ENCODE measurements at regions not wholly inside any gene's neighbourhood (a gene's known extent, or its start where the extent isn't known, plus 50 kb on each side); places are given as distances from the start of the nearest gene placed in this dataset.

- TF ChIP-seq POLR2AphosphoS5 (IDR thresholded peaks at IDR 0.05): no peak
- TF ChIP-seq, protein P1, sequence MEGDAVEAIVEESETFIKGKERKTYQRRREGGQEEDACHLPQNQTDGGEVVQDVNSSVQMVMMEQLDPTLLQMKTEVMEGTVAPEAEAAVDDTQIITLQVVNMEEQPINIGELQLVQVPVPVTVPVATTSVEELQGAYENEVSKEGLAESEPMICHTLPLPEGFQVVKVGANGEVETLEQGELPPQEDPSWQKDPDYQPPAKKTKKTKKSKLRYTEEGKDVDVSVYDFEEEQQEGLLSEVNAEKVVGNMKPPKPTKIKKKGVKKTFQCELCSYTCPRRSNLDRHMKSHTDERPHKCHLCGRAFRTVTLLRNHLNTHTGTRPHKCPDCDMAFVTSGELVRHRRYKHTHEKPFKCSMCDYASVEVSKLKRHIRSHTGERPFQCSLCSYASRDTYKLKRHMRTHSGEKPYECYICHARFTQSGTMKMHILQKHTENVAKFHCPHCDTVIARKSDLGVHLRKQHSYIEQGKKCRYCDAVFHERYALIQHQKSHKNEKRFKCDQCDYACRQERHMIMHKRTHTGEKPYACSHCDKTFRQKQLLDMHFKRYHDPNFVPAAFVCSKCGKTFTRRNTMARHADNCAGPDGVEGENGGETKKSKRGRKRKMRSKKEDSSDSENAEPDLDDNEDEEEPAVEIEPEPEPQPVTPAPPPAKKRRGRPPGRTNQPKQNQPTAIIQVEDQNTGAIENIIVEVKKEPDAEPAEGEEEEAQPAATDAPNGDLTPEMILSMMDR (IDR thresholded peaks at IDR 0.05): no peak
- TF ChIP-seq POLR2A (IDR thresholded peaks at IDR 0.05): no peak
- DNase-seq (ENCODE audit: low spot score): no peak
- Histone ChIP-seq H3K9me3 (no peaks in the 10 kb centered on the region), H3K36me3 (no peaks in the 10 kb centered on the region), H3K27ac (no peak overlapping the region), H3K27me3 (replicated peaks; ENCODE audit: insufficient read depth) (no peaks in the 10 kb centered on the region), H3K4me3 (no peak overlapping the region), H3K4me1 (replicated peaks) (no peaks in the 10 kb centered on the region)
- intact Hi-C loops (cut with DNase I): no loop called here
- 69% methylated on average over 3 of the region's 3 CpGs for WGBS
These were observed 528.2 kb upstream of the RBFOX1 start for GRCh38 chr16:6804461-6804860.

DNA sequence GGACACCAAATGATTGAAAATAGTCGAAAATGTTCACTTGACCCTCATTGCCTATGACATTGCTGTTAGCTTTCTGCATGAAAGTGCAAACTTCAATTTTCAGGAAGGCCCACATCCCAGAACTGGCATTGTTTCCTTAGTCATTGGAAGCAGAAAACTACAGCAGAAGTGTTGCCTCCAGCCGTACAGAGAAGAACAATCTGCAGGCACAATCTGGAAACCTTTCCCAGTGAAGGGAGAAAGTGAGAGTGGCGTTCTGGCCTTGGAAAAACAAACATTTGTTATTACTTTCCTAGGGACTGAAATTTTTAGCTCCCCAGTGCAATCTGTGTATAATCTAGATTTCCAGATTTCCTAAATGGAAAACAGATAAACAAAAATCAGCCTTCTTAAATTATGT is 529.5 kb upstream of the RBFOX1 start:
- H3K27me3 ChIP-seq (replicated peaks; ENCODE audit: insufficient read depth): no peaks in the 10 kb centered on the region
- H3K9me3 ChIP-seq: no peaks in the 10 kb centered on the region
- 32% methylated on average over 3 of the region's 3 CpGs for WGBS
- no peaks in the 10 kb centered on the region for H3K36me3 ChIP-seq
- TF ChIP-seq POLR2AphosphoS5 (IDR thresholded peaks at IDR 0.05): no peak
- TF ChIP-seq, protein P1 (IDR thresholded peaks at IDR 0.05): no peak
- no peak for TF ChIP-seq POLR2A (IDR thresholded peaks at IDR 0.05)
- H3K27ac ChIP-seq: no peak overlapping the region
- DNase-seq (ENCODE audit: low spot score): no peak
- H3K4me1 ChIP-seq (replicated peaks): no peaks in the 10 kb centered on the region
- H3K4me3 ChIP-seq: no peak overlapping the region
- intact Hi-C loops (cut with DNase I): no loop called here

GRCh38 chr16:6797223-6797622 is 535.4 kb upstream of the RBFOX1 start:
- H3K9me3 ChIP-seq: no peaks in the 10 kb centered on the region
- H3K36me3 ChIP-seq: no peaks in the 10 kb centered on the region
- intact Hi-C loops (cut with DNase I): no loop called here
- H3K4me3 ChIP-seq: no peak overlapping the region
- no peak for DNase-seq (ENCODE audit: low spot score)
- TF ChIP-seq, protein P1 (IDR thresholded peaks at IDR 0.05): no peak
- TF ChIP-seq POLR2A (IDR thresholded peaks at IDR 0.05) (no peak), POLR2AphosphoS5 (IDR thresholded peaks at IDR 0.05) (no peak)
- 45% methylated on average over 6 of the region's 6 CpGs for WGBS
- H3K27ac ChIP-seq: no peak overlapping the region
- H3K27me3 ChIP-seq (replicated peaks; ENCODE audit: insufficient read depth): no peaks in the 10 kb centered on the region
- no peaks in the 10 kb centered on the region for H3K4me1 ChIP-seq (replicated peaks)

- Histone ChIP-seq H3K27me3 (replicated peaks; ENCODE audit: insufficient read depth) (no peaks in the 10 kb centered on the region), H3K9me3 (no peaks in the 10 kb centered on the region), H3K4me1 (replicated peaks) (no peaks in the 10 kb centered on the region), H3K4me3 (no peak overlapping the region), H3K27ac (no peak overlapping the region), H3K36me3 (no peaks in the 10 kb centered on the region)
- intact Hi-C loops (cut with DNase I): no loop called here
- DNase-seq (ENCODE audit: low spot score): no peak
- TF ChIP-seq POLR2AphosphoS5 (IDR thresholded peaks at IDR 0.05) (no peak), POLR2A (IDR thresholded peaks at IDR 0.05) (no peak)
- TF ChIP-seq, protein P1 (IDR thresholded peaks at IDR 0.05): no peak
These were observed 555.0 kb upstream of the RBFOX1 start for GRCh38 chr16:6777624-6778023.

DNA sequence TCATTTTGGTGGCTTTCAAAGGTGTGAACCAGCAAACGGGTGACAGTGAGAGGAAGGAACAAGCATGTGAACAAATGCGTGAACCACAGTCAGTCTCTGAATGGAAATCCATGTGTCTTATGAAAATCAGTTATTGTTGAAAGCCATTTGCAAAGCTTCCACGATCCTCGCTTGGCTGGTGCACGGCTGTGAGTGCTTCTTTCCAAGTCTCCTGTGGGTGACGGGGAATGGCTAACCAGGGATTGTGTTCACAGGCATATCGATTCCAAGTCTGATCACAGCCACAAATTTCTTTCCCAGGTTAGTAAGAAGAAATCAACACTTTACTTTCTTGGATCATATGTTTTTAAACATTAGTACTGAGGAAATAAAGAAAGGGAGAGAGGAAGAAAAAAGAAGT is 556.9 kb upstream of the RBFOX1 start:
- no peak overlapping the region for H3K4me3 ChIP-seq
- H3K4me1 ChIP-seq (replicated peaks): no peaks in the 10 kb centered on the region
- DNase-seq (ENCODE audit: low spot score): no peak
- no peaks in the 10 kb centered on the region for H3K36me3 ChIP-seq
- no peak for TF ChIP-seq POLR2A (IDR thresholded peaks at IDR 0.05)
- TF ChIP-seq, protein P1 (IDR thresholded peaks at IDR 0.05): no peak
- TF ChIP-seq POLR2AphosphoS5 (IDR thresholded peaks at IDR 0.05): no peak
- no peaks in the 10 kb centered on the region for H3K27me3 ChIP-seq (replicated peaks; ENCODE audit: insufficient read depth)
- intact Hi-C loops (cut with DNase I): no loop called here
- no peaks in the 10 kb centered on the region for H3K9me3 ChIP-seq
- 88% methylated on average over 7 of the region's 7 CpGs for WGBS
- H3K27ac ChIP-seq: no peak overlapping the region
